Testis (tissue), 2 donors: ENCODE measurements at regions not wholly inside any gene's neighbourhood (a gene's known extent, or its start where the extent isn't known, plus 50 kb on each side); places are given as distances from the start of the nearest gene placed in this dataset.

Source experiments
- CTCF ChIP-seq, 3 experiments: fragments of 450-650 bp in 2 of 3; fragments of 200-600 bp in 1 of 3; sonication (generic) in 1 of 3; IDR thresholded peaks; one replicate each; pipeline ENCODE4 v1.5.1; 2016 to 2019; ENCODE audit warnings: antibody characterized with exemption in 3 of 3, mild to moderate bottlenecking in 2 of 3, moderate library complexity in 1 of 3
- POLR2A ChIP-seq: fragments of 450-650 bp; IDR thresholded peaks from one replicate; pipeline ENCODE4 v1.6.1; 2017; ENCODE audit warnings: antibody characterized with exemption, mild to moderate bottlenecking, moderate library complexity

DNA sequence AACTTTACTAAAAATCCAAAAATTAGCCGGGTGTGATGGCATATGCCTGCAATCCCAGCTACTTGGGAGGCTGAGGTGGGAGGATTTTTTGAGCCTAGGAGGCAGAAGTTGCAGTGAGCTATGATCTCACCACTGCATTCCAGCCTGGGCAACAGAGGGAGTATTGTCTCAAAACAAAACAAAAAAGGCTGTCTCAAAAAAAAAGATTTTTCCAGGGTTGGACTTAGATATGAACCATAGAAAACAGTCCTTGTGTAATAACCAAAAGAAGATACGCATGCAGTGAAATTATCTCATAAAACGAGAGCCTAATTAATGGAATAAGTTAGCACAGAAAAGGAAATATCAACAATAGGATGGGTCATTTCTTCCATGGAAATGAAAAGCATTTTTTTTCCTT, 320.4 kb upstream of the RASGRP1 start:
- no peak for TF ChIP-seq CTCF (IDR thresholded peaks at IDR 0.05)
- TF ChIP-seq POLR2A: no peak
